CD14-positive monocyte (primary cell): ENCODE measurements at regions not wholly inside any gene's neighbourhood (a gene's known extent, or its start where the extent isn't known, plus 50 kb on each side); places are given as distances from the start of the nearest gene placed in this dataset.

Experiments
- DNase-seq, 3 donors: peaks; one replicate each; pipeline ENCODE4 v3.0.0-alpha.2; 2011 to 2022
- H2AFZ ChIP-seq: 2 replicates; pipeline ENCODE4 v1.6.0; 2012; ENCODE audit warnings: mild to moderate bottlenecking, low read depth, low read length, inconsistent platforms; ENCODE audit not compliant: insufficient read depth, poor library complexity, severe bottlenecking
- H3K27ac ChIP-seq, 2 donors: 1 replicate in 1 of 2; 2 replicates in 1 of 2; pipeline ENCODE4 v1.5.1; 2012 to 2013; ENCODE audit warnings: low read length in 2 of 2, control low read depth in 1 of 2, inconsistent platforms in 1 of 2, low read depth in 1 of 2, mild to moderate bottlenecking in 1 of 2
- H3K27me3 ChIP-seq, 2 donors: one replicate each; pipeline versions ENCODE4 v1.6.0 to v1.6.1; 2011 to 2013; ENCODE audit warnings: low read length in 2 of 2; ENCODE audit not compliant: control insufficient read depth in 2 of 2, insufficient read depth in 2 of 2
- H3K36me3 ChIP-seq, 2 donors: replicated peaks in 1 of 2; 1 replicate in 1 of 2; 2 replicates in 1 of 2; pipeline versions ENCODE4 v1.5.1 to v1.6.1; 2012 to 2013; ENCODE audit warnings: low read length in 2 of 2, control low read depth in 1 of 2, inconsistent platforms in 1 of 2, mild to moderate bottlenecking in 1 of 2; ENCODE audit not compliant: insufficient read depth in 2 of 2, control insufficient read depth in 1 of 2
- H3K4me1 ChIP-seq, 2 donors: 1 replicate in 1 of 2; 2 replicates in 1 of 2; pipeline versions ENCODE4 v1.5.1 to v1.6.1; 2012 to 2013; ENCODE audit warnings: low read length in 2 of 2, control low read depth in 1 of 2, inconsistent platforms in 1 of 2, mild to moderate bottlenecking in 1 of 2, moderate library complexity in 1 of 2; ENCODE audit not compliant: insufficient read depth in 2 of 2, control insufficient read depth in 1 of 2
- H3K4me2 ChIP-seq: replicated peaks from 2 replicates; pipeline ENCODE3; 2012; ENCODE audit warnings: low read length, moderate library complexity, mild to moderate bottlenecking; ENCODE audit not compliant: poor library complexity, severe bottlenecking; ENCODE audit errors: extremely low read depth
- H3K4me3 ChIP-seq, 3 experiments: fragments of 200-600 bp in 1 of 3; sonication (generic) in 1 of 3; replicated peaks in 1 of 3; 1 replicate in 2 of 3; 2 replicates in 1 of 3; pipeline ENCODE4 v1.5.1; 2011 to 2013; ENCODE audit warnings: low read length in 3 of 3, mild to moderate bottlenecking in 3 of 3, control low read depth in 2 of 3, low read depth in 2 of 3, inconsistent platforms in 1 of 3, moderate library complexity in 1 of 3
- H3K79me2 ChIP-seq: 2 replicates; pipeline ENCODE4 v1.6.0; 2012; ENCODE audit warnings: mild to moderate bottlenecking, control low read depth, inconsistent platforms, low read length, moderate library complexity; ENCODE audit not compliant: insufficient read depth
- H3K9ac ChIP-seq: 2 replicates; pipeline ENCODE4 v1.6.0; 2017; ENCODE audit warnings: low read length, mild to moderate bottlenecking; ENCODE audit not compliant: insufficient read depth, poor library complexity, severe bottlenecking
- H3K9me3 ChIP-seq, 2 donors: replicated peaks in 1 of 2; 1 replicate in 1 of 2; 2 replicates in 1 of 2; pipeline versions ENCODE4 v1.5.1 to v1.6.1; 2012 to 2013; ENCODE audit warnings: low read length in 2 of 2, control low read depth in 1 of 2; ENCODE audit not compliant: control insufficient read depth in 1 of 2, insufficient read depth in 1 of 2
- H4K20me1 ChIP-seq: 2 replicates; pipeline ENCODE4 v1.6.0; 2012; ENCODE audit warnings: mild to moderate bottlenecking, low read length, control low read depth, moderate library complexity; ENCODE audit not compliant: insufficient read depth
- H3K27ac Mint-ChIP-seq, 7 donors: one replicate each; pipeline ENCODE4 v1.8.0; 2020; ENCODE audit warnings: mild to moderate bottlenecking in 7 of 7, mixed read lengths in 7 of 7, moderate library complexity in 6 of 7, inconsistent platforms in 2 of 7
- H3K27me3 Mint-ChIP-seq, 3 donors: one replicate each; pipeline ENCODE4 v1.8.0; 2021 to 2022; ENCODE audit warnings: low read depth in 3 of 3, mild to moderate bottlenecking in 3 of 3, mixed read lengths in 3 of 3, moderate library complexity in 3 of 3, inconsistent platforms in 1 of 3
- H3K36me3 Mint-ChIP-seq, 2 donors: one replicate each; pipeline ENCODE4 v1.8.0; 2020; ENCODE audit warnings: mixed read lengths in 2 of 2, inconsistent platforms in 1 of 2, mild to moderate bottlenecking in 1 of 2
- H3K4me1 Mint-ChIP-seq: one replicate; pipeline ENCODE4 v1.8.0; 2020; ENCODE audit warnings: mild to moderate bottlenecking, mixed read lengths
- H3K4me3 Mint-ChIP-seq, 2 donors: one replicate each; pipeline ENCODE4 v1.8.0; 2020; ENCODE audit warnings: mild to moderate bottlenecking in 2 of 2, mixed read lengths in 2 of 2, moderate library complexity in 1 of 2
- H3K9me3 Mint-ChIP-seq, 7 donors: one replicate each; pipeline ENCODE4 v1.8.0; 2020 to 2022; ENCODE audit warnings: mixed read lengths in 7 of 7, mild to moderate bottlenecking in 6 of 7, moderate library complexity in 6 of 7, inconsistent platforms in 2 of 7
- WGBS: methylation state at CpG from one replicate; pipeline ENCODE4 v1.1.5; 2013; ENCODE audit warnings: missing lambda C conversion rate; ENCODE audit not compliant: insufficient coverage; 5-methylcytosine and 5-hydroxymethylcytosine counted together
- intact Hi-C, 2 donors: fragments of 100-400 bp; cut with micrococcal nuclease; formaldehyde crosslinking; loops; one replicate each; pipeline versions ENCODE4 v1.15.0 to v1.15.1; 2023
- TF ChIP-seq, protein P1 (sequence below): fragments of 200-600 bp; IDR thresholded peaks from one replicate; pipeline ENCODE4 v1.8.0; 2022; ENCODE audit warnings: antibody characterized with exemption, mild to moderate bottlenecking

DNA sequence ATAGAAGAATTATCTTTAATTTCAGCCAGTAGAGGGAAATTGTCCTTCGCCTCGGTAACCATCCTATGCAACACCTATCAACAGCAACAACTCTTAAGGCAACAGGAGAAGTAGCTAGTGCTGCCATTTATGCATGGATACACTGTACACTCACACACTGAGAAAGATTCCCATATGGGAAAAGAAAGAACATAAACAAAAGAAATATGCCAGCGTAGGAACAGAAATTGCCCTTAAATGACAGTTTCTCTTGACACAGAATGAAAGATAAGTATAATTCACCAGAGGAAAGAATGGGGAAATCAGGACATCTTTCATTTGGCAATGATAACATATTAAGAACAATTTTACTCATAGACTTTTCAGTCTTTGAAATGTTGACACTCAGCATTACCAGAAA lies 466.9 kb downstream of the BCAT1 start:
- H4K20me1 ChIP-seq: no peaks in the 10 kb centered on the region
- no peaks in the 10 kb centered on the region for H3K9me3 ChIP-seq
- no peak overlapping the region for H3K27ac ChIP-seq
- TF ChIP-seq, protein P1, sequence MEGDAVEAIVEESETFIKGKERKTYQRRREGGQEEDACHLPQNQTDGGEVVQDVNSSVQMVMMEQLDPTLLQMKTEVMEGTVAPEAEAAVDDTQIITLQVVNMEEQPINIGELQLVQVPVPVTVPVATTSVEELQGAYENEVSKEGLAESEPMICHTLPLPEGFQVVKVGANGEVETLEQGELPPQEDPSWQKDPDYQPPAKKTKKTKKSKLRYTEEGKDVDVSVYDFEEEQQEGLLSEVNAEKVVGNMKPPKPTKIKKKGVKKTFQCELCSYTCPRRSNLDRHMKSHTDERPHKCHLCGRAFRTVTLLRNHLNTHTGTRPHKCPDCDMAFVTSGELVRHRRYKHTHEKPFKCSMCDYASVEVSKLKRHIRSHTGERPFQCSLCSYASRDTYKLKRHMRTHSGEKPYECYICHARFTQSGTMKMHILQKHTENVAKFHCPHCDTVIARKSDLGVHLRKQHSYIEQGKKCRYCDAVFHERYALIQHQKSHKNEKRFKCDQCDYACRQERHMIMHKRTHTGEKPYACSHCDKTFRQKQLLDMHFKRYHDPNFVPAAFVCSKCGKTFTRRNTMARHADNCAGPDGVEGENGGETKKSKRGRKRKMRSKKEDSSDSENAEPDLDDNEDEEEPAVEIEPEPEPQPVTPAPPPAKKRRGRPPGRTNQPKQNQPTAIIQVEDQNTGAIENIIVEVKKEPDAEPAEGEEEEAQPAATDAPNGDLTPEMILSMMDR: no peak
- no peak overlapping the region for H2AFZ ChIP-seq
- WGBS: no CpG with 5 or more reads among the region's 3 CpGs
- H3K36me3 ChIP-seq: no peaks in the 10 kb centered on the region
- no peak for DNase-seq
- no peak overlapping the region for H3K4me2 ChIP-seq
- Mint-ChIP-seq H3K36me3 (no peaks in the 10 kb centered on the region), H3K9me3 (peaks cover 0 to 4% (median 1%) of the 10 kb centered on the region in 7 donors), H3K4me1 (no peaks in the 10 kb centered on the region), H3K27me3 (no peaks in the 10 kb centered on the region), H3K27ac (no peak overlapping the region), H3K4me3 (no peak overlapping the region)
- H3K27me3 ChIP-seq: no peaks in the 10 kb centered on the region
- H3K9ac ChIP-seq: no peak overlapping the region
- no peak overlapping the region for H3K4me3 ChIP-seq
- intact Hi-C loops: no loop called here
- H3K4me1 ChIP-seq: no peaks in the 10 kb centered on the region
- no peaks in the 10 kb centered on the region for H3K79me2 ChIP-seq

DNA sequence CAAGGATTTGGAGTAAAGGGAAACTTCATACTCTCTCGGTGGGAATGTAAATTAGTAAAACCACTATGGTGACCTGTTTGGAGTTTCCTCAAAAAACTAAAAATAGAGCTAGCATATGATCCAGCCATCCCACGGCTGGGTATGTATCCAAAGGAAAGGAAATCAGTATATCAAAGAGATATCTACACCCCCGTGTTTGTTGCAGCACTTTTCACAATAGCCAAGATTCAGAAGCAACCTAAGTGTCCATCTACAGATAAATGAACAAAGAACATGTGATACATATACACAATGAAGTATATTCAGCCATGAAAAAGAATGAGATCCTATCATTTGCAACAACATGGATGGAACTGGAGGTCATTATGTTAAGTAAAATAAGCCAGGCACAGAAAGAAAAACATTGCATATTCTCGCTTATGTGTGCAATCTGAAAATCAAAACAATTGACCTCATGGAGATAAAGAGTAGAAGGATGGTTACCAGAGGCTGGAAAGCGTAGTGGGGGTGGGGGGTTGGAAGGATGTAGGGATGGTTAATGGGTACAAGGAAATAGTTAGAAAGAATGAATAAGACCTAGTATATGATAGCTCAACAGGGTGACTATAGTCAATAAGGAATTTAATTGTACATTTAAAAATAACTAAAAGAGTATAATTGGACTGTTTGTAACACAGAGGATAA lies 468.0 kb downstream of the BCAT1 start:
- H3K36me3 ChIP-seq: no peaks in the 10 kb centered on the region
- no peaks in the 10 kb centered on the region for H3K36me3 Mint-ChIP-seq
- intact Hi-C loops: no loop called here
- no peak overlapping the region for H3K27ac ChIP-seq
- no peak for DNase-seq
- H3K27ac Mint-ChIP-seq: no peak overlapping the region
- no peak overlapping the region for H3K4me2 ChIP-seq
- no peaks in the 10 kb centered on the region for H3K27me3 Mint-ChIP-seq
- no peaks in the 10 kb centered on the region for H4K20me1 ChIP-seq
- TF ChIP-seq, protein P1: no peak
- WGBS: 89% methylated on average over 1 of the region's 5 CpGs
- no peak overlapping the region for H3K4me3 ChIP-seq
- H3K4me1 ChIP-seq: no peaks in the 10 kb centered on the region
- H3K9me3 Mint-ChIP-seq: peaks cover 0 to 4% (median 1%) of the 10 kb centered on the region in 7 donors
- no peak overlapping the region for H3K9ac ChIP-seq
- no peak overlapping the region for H2AFZ ChIP-seq
- no peaks in the 10 kb centered on the region for H3K4me1 Mint-ChIP-seq
- H3K27me3 ChIP-seq: no peaks in the 10 kb centered on the region
- H3K9me3 ChIP-seq: no peaks in the 10 kb centered on the region
- H3K79me2 ChIP-seq: no peaks in the 10 kb centered on the region
- H3K4me3 Mint-ChIP-seq: no peak overlapping the region
